ENCODE measurements at regions not wholly inside any gene's neighbourhood (a gene's known extent, or its start where the extent isn't known, plus 50 kb on each side); places are given as distances from the start of the nearest gene placed in this dataset.

GRCh38 chr1:232174306-232174705, 455.6 kb downstream of the SIPA1L2 start:
- H3K27ac ChIP-seq (ENCODE audit: insufficient read depth, low read depth, low read length) = no peak overlapping the region
- ChIA-PET POLR2A (no interaction called here), CTCF (no interaction called here)
- DNase-seq (ENCODE audit: low read depth, low spot score) (no peak), FAIRE-seq (no peak)
- no peak overlapping the region for H3K4me3 ChIP-seq (replicated peaks in 1 of 3; ENCODE audit: insufficient read depth in 1 of 3, low read depth in 1 of 3, low read length in 3 of 3)
- H3K4me2 ChIP-seq (ENCODE audit: insufficient read depth, low read length) = no peak overlapping the region
- H2AFZ ChIP-seq (ENCODE audit: low read depth, low read length) = no peak overlapping the region
- H3K9ac ChIP-seq (replicated peaks; ENCODE audit: extremely low read depth, insufficient read depth, low read length) = no peak overlapping the region
- H3K4me1 ChIP-seq (ENCODE audit: control insufficient read depth, extremely low read depth, insufficient read depth, low read length) = no peaks in the 10 kb centered on the region
- no peaks in the 10 kb centered on the region for H3K9me1 ChIP-seq (replicated peaks; ENCODE audit: control insufficient read depth, extremely low read depth, insufficient read depth, low read length)
- H3K9me3 ChIP-seq (replicated peaks; ENCODE audit: control insufficient read depth, insufficient read depth, low read length) = no peaks in the 10 kb centered on the region
- no TSS peak for BruUV-seq (replicated peaks)
- no peaks in the 10 kb centered on the region for H4K20me1 ChIP-seq (replicated peaks; ENCODE audit: control insufficient read depth, extremely low read depth, insufficient read depth, low read length)
- no peaks in the 10 kb centered on the region for H3K36me3 ChIP-seq (ENCODE audit: control insufficient read depth in 2 of 2, extremely low read depth in 1 of 2, insufficient read depth in 2 of 2, low read length in 2 of 2)
- intact Hi-C loops (cut with micrococcal nuclease) = no loop called here
- dilution Hi-C loops (cut with MboI; ENCODE audit: extremely low pct_ligation_motif_present, low sequenced_read_pairs) = no loop called here
- no peak for TF ChIP-seq GATA2 (IDR thresholded peaks at IDR 0.05; ENCODE audit: insufficient read depth, insufficient read length, low read depth, low read length)
- no peak for TF ChIP-seq POLR2A (IDR thresholded peaks at IDR 0.05; ENCODE audit: low read depth, low read length)
- no peak for TF ChIP-seq JUN (IDR thresholded peaks at IDR 0.05; ENCODE audit: borderline replicate concordance, insufficient read depth, insufficient read length, low read depth)
- TF ChIP-seq MAX (IDR thresholded peaks at IDR 0.05; ENCODE audit: insufficient read depth, insufficient read length) = no peak
- no peak for TF ChIP-seq FOS (IDR thresholded peaks at IDR 0.05; ENCODE audit: borderline replicate concordance, insufficient read depth, low read length)
- no peak for TF ChIP-seq MYC (IDR thresholded peaks at IDR 0.05; ENCODE audit: low read depth, low read length)
- no peaks in the 10 kb centered on the region for H3K79me2 ChIP-seq (ENCODE audit: control insufficient read depth, insufficient read depth, low read length)
- H3K27me3 ChIP-seq (ENCODE audit: control insufficient read depth in 2 of 2, insufficient read depth in 2 of 2, low read length in 2 of 2) = no peaks in the 10 kb centered on the region

GRCh38 chr1:232172563-232172962, 457.4 kb downstream of the SIPA1L2 start:
- Histone ChIP-seq H3K79me2 (ENCODE audit: control insufficient read depth, insufficient read depth, low read length) (no peaks in the 10 kb centered on the region), H3K9me3 (replicated peaks; ENCODE audit: control insufficient read depth, insufficient read depth, low read length) (no peaks in the 10 kb centered on the region), H2AFZ (ENCODE audit: low read depth, low read length) (no peak overlapping the region), H3K4me1 (ENCODE audit: control insufficient read depth, extremely low read depth, insufficient read depth, low read length) (no peaks in the 10 kb centered on the region), H3K4me2 (ENCODE audit: insufficient read depth, low read length) (no peak overlapping the region), H4K20me1 (replicated peaks; ENCODE audit: control insufficient read depth, extremely low read depth, insufficient read depth, low read length) (no peaks in the 10 kb centered on the region), H3K27ac (ENCODE audit: insufficient read depth, low read depth, low read length) (no peak overlapping the region), H3K36me3 (ENCODE audit: control insufficient read depth in 2 of 2, extremely low read depth in 1 of 2, insufficient read depth in 2 of 2, low read length in 2 of 2) (no peaks in the 10 kb centered on the region), H3K4me3 (replicated peaks in 1 of 3; ENCODE audit: insufficient read depth in 1 of 3, low read depth in 1 of 3, low read length in 3 of 3) (no peak overlapping the region), H3K9me1 (replicated peaks; ENCODE audit: control insufficient read depth, extremely low read depth, insufficient read depth, low read length) (no peaks in the 10 kb centered on the region), H3K9ac (replicated peaks; ENCODE audit: extremely low read depth, insufficient read depth, low read length) (no peak overlapping the region), H3K27me3 (ENCODE audit: control insufficient read depth in 2 of 2, insufficient read depth in 2 of 2, low read length in 2 of 2) (no peaks in the 10 kb centered on the region)
- TF ChIP-seq JUN (IDR thresholded peaks at IDR 0.05; ENCODE audit: borderline replicate concordance, insufficient read depth, insufficient read length, low read depth) (no peak), GATA2 (IDR thresholded peaks at IDR 0.05; ENCODE audit: insufficient read depth, insufficient read length, low read depth, low read length) (no peak), POLR2A (IDR thresholded peaks at IDR 0.05; ENCODE audit: low read depth, low read length) (no peak), FOS (IDR thresholded peaks at IDR 0.05; ENCODE audit: borderline replicate concordance, insufficient read depth, low read length) (no peak), MYC (IDR thresholded peaks at IDR 0.05; ENCODE audit: low read depth, low read length) (no peak), CTCF (IDR thresholded peaks at IDR 0.05; ENCODE audit: extremely low read depth in 1 of 2, insufficient read depth in 1 of 2, low read depth in 1 of 2, low read length in 2 of 2) (no peak), POLR2AphosphoS5 (IDR thresholded peaks at IDR 0.05; ENCODE audit: insufficient read depth, low read depth, low read length) (no peak), MAX (IDR thresholded peaks at IDR 0.05; ENCODE audit: insufficient read depth, insufficient read length) (no peak), EZH2 (IDR thresholded peaks at IDR 0.05; ENCODE audit: borderline replicate concordance, low read depth, low read length, severe bottlenecking) (no peak)
- DNase-seq (ENCODE audit: low read depth, low spot score) = no peak
- intact Hi-C loops (cut with micrococcal nuclease) = no loop called here
- dilution Hi-C loops (cut with MboI; ENCODE audit: extremely low pct_ligation_motif_present, low sequenced_read_pairs) = no loop called here
- CTCF ChIA-PET = interaction anchor here (0.6 to 0.7 kb wide), 2 partner anchors 39 to 42 kb away, joined by 4 read pairs; no protein-coding TSS in a partner anchor
- POLR2A ChIA-PET = no interaction called here
- no TSS peak for BruUV-seq (replicated peaks)
- no peak for FAIRE-seq

Data from endothelial cell of umbilical vein (primary cell).